ENCODE measurements at regions not wholly inside any gene's neighbourhood (a gene's known extent, or its start where the extent isn't known, plus 50 kb on each side); places are given as distances from the start of the nearest gene placed in this dataset.

DNA sequence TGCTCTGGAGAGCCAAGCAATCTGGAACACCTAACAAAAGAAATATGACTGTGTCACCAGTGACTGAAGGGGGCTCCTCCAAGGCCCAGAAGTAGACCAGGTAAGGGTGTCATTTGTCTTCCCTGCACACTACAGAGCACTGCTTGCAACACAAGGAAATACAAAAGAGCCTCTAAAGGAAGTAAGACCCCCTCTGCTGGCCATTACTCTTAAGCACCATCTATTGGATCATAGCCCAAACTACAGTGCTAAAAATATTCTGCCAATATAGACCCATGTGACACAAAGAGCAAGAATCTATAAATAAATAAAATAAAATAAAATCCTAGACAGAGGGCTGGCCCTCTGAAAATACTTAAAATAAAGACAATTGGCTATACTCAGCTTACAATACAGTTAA, 528.7 kb downstream of the TMA16 start:
- Histone ChIP-seq H3K27me3 (ENCODE audit: control insufficient read depth, insufficient read depth, low read length) (no peaks in the 10 kb centered on the region), H3K36me3 (ENCODE audit: control insufficient read depth, insufficient read depth, low read length) (no peaks in the 10 kb centered on the region), H3K4me3 (ENCODE audit: low read depth, low read length) (no peak overlapping the region)
- POLR2A ChIA-PET: no interaction called here
- TF ChIP-seq, protein P1, sequence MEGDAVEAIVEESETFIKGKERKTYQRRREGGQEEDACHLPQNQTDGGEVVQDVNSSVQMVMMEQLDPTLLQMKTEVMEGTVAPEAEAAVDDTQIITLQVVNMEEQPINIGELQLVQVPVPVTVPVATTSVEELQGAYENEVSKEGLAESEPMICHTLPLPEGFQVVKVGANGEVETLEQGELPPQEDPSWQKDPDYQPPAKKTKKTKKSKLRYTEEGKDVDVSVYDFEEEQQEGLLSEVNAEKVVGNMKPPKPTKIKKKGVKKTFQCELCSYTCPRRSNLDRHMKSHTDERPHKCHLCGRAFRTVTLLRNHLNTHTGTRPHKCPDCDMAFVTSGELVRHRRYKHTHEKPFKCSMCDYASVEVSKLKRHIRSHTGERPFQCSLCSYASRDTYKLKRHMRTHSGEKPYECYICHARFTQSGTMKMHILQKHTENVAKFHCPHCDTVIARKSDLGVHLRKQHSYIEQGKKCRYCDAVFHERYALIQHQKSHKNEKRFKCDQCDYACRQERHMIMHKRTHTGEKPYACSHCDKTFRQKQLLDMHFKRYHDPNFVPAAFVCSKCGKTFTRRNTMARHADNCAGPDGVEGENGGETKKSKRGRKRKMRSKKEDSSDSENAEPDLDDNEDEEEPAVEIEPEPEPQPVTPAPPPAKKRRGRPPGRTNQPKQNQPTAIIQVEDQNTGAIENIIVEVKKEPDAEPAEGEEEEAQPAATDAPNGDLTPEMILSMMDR (IDR thresholded peaks at IDR 0.05; ENCODE audit: insufficient read depth, low read depth, low read length): no peak
- CTCF ChIA-PET: no interaction called here
- DNase-seq (ENCODE audit: low read depth): no peak

DNA sequence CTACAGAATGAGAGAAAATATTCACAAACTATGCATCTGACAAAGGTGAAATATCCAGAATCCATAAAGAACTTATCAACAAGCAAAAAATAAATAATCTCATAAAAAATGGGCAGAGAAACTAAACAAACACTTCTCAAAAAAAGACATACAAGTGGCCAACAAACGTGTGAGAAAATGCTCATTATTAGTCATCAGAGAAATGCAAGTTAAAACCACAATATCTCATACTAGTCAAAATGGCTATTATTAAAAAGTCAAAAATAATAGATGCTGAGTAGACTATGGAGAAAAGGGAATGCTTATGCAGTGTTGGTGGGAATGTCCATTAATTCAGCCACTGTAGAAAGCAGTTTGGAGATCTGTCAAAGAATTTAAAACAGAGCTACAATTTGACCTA, 533.3 kb downstream of the TMA16 start:
- POLR2A ChIA-PET: no interaction called here
- CTCF ChIA-PET: no interaction called here
- H3K36me3 ChIP-seq (ENCODE audit: control insufficient read depth, insufficient read depth, low read length): no peaks in the 10 kb centered on the region
- no peak for DNase-seq (ENCODE audit: low read depth)
- no peak overlapping the region for H3K4me3 ChIP-seq (ENCODE audit: low read depth, low read length)
- TF ChIP-seq, protein P1 (IDR thresholded peaks at IDR 0.05; ENCODE audit: insufficient read depth, low read depth, low read length): no peak
- H3K27me3 ChIP-seq (ENCODE audit: control insufficient read depth, insufficient read depth, low read length): no peaks in the 10 kb centered on the region

DNA sequence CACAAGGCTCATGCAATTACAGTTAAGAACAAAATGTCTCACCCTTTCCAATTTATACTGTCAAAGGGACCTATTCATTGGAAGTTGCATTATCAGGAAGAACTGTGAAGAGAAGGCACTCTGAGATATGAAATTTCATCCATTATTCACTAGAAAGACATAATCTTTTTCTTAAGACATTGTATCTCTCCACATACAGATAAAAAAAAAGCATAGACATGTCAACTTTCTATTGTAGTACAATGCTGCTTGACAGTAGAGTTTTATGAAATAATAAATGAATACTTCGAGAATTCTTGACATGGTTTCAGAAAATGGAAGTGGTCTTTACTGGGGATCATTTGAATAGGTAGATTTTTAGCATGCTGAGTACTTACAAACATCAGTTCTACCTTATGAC, 545.0 kb downstream of the TMA16 start:
- ChIA-PET CTCF (no interaction called here), POLR2A (no interaction called here)
- TF ChIP-seq, protein P1 (IDR thresholded peaks at IDR 0.05; ENCODE audit: insufficient read depth, low read depth, low read length): no peak

DNA sequence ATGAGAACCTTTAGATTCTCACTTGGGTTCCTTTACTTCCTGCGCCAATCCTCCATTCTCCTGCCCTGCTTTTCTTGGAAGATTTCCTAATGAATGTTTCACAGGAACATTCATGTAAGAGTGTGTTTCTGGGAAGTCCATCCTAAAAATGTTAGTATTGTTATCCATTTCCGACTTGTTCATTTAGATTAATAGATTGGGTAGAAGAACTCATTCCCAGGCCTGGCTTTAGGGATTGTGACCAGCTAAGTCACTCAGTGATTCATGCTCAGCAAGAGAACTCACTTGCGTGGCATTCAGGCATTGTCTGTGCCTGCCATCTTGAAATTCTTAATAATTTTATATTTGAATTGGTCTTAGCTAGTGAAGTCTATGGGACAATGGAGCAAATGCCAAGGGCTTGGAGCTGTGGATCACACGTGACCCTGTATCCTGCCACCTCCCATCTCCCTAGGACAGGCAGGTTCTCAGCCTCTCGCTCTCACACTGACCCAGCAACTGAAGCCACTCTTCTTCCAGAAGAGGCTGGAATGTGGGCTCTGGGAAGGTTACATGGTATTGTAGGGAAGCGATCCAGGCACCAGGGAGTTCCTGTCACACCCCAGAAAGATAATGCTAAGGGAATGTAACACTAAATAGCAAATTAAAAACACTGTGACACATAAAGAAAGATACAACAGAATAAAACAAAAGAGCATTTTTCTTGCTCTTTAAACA, 562.1 kb downstream of the TMA16 start:
- no peak for DNase-seq (ENCODE audit: low read depth)
- Histone ChIP-seq H3K27me3 (ENCODE audit: control insufficient read depth, insufficient read depth, low read length) (no peaks in the 10 kb centered on the region), H3K4me3 (ENCODE audit: low read depth, low read length) (no peak overlapping the region), H3K36me3 (ENCODE audit: control insufficient read depth, insufficient read depth, low read length) (no peaks in the 10 kb centered on the region)
- TF ChIP-seq, protein P1 (IDR thresholded peaks at IDR 0.05; ENCODE audit: insufficient read depth, low read depth, low read length): no peak
- CTCF ChIA-PET: no interaction called here
- POLR2A ChIA-PET: no interaction called here

More for the DNA sequence above, 545.0 kb downstream of the TMA16 start:
- DNase-seq (ENCODE audit: low read depth): no peak
- no peak overlapping the region for H3K4me3 ChIP-seq (ENCODE audit: low read depth, low read length)
- H3K36me3 ChIP-seq (ENCODE audit: control insufficient read depth, insufficient read depth, low read length): no peaks in the 10 kb centered on the region
- H3K27me3 ChIP-seq (ENCODE audit: control insufficient read depth, insufficient read depth, low read length): no peaks in the 10 kb centered on the region

DNA sequence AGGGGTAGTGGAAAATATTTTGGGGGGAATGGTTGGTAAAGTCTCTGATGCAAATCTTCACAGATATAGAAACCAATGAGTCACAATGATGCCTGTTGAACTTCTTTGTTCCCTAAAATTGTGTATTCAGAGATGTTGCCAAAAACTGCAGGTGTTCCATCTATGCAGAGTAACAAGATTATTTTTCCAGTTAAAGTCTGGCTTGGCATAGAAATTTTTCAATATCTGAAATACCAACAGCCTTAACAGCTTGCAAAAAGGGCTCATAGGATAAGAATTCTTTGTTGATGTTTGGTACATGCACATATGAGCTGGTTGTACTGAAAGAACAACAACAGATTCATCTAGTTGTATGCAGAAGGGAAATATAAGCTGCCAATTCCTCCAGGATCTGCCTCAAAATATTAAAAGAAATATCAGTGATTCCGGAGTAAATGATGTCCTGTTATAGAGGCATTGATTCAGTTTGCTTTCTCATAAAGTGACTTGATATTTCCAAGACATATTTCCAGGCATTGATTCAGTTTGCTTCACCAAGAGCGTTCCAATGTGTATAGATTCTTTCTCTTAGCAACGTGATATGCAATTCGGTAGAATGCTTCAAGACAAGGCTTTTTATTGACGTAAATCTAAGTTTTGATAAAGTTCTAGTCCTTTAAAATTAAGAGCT, 564.4 kb downstream of the TMA16 start:
- ChIA-PET POLR2A (no interaction called here), CTCF (no interaction called here)
- Histone ChIP-seq H3K4me3 (ENCODE audit: low read depth, low read length) (no peak overlapping the region), H3K36me3 (ENCODE audit: control insufficient read depth, insufficient read depth, low read length) (no peaks in the 10 kb centered on the region), H3K27me3 (ENCODE audit: control insufficient read depth, insufficient read depth, low read length) (no peaks in the 10 kb centered on the region)
- DNase-seq (ENCODE audit: low read depth): no peak
- TF ChIP-seq, protein P1 (IDR thresholded peaks at IDR 0.05; ENCODE audit: insufficient read depth, low read depth, low read length): no peak

All from BJ (cell line).